ENCODE measurements at regions not wholly inside any gene's neighbourhood (a gene's known extent, or its start where the extent isn't known, plus 50 kb on each side); places are given as distances from the start of the nearest gene placed in this dataset.
A peak's percentile ranks its signal among the peaks of the same experiment; 100 is the strongest.
"Not testable (repeated sequence)": the region's sequence is repeated elsewhere in the genome, so short reads cannot be mapped to it uniquely, and the experiment has no call there.

- no peaks in the 10 kb centered on the region for H4K20me1 ChIP-seq (ENCODE audit: control insufficient read depth, insufficient read depth, low read length, poor library complexity, severe bottlenecking)
- DNase-seq = peak; percentile 34
- intact Hi-C loops (cut with micrococcal nuclease) = no loop called here
- H2AFZ ChIP-seq (ENCODE audit: insufficient read depth, low read depth, low read length, poor library complexity, severe bottlenecking) = no peak overlapping the region
- peaks cover 0 to 11% of the 10 kb centered on the region in 2 donors for H3K4me1 ChIP-seq (ENCODE audit: control insufficient read depth in 2 of 2, insufficient read depth in 2 of 2, low read length in 2 of 2)
- Mint-ChIP-seq H3K4me1 (peaks cover 7% of the 10 kb centered on the region), H3K9me3 (ENCODE audit: insufficient read depth) (no peaks in the 10 kb centered on the region), H3K27ac (peak overlapping the region; percentile 70), H3K4me3 (no peak overlapping the region), H3K27me3 (no peaks in the 10 kb centered on the region)
- ChIA-PET CTCF (no interaction called here), POLR2A (no interaction called here)
- H3K79me2 ChIP-seq (ENCODE audit: control insufficient read depth, insufficient read depth, low read length) = no peaks in the 10 kb centered on the region
- peaks cover 0 to 64% (median 24%) of the 10 kb centered on the region in 3 donors for H3K9me3 ChIP-seq (ENCODE audit: control extremely low read depth in 1 of 3, control insufficient read depth in 2 of 3, insufficient read depth in 1 of 3, low read length in 2 of 3)
- H3K27me3 ChIP-seq (replicated peaks in 1 of 4; ENCODE audit: control extremely low read depth in 1 of 4, control insufficient read depth in 3 of 4, insufficient read depth in 4 of 4, low read length in 3 of 4) = no peaks in the 10 kb centered on the region
- no peaks in the 10 kb centered on the region for H3K36me3 ChIP-seq (replicated peaks in 1 of 2; ENCODE audit: control extremely low read depth in 1 of 2, control insufficient read depth in 1 of 2, extremely low read depth in 1 of 2, insufficient read depth in 2 of 2, low read length in 1 of 2)
- no peak for ATAC-seq (ENCODE audit: low read depth)
- no peak overlapping the region for H3K4me2 ChIP-seq (replicated peaks; ENCODE audit: low read depth, low read length, poor library complexity, severe bottlenecking)
- peak overlapping the region; percentile 63 to 84 for H3K27ac ChIP-seq (ENCODE audit: low read length in 2 of 2)
- 57% methylated on average over 17 of the region's 20 CpGs for WGBS (ENCODE audit: insufficient coverage)
- no peak for TF ChIP-seq EZH2 (IDR thresholded peaks at IDR 0.05; ENCODE audit: borderline replicate concordance, insufficient read depth, low read depth, low read length, poor library complexity, severe bottlenecking)
- no peak for TF ChIP-seq CTCF (IDR thresholded peaks at IDR 0.05)
- no peak overlapping the region for H3K4me3 ChIP-seq (ENCODE audit: control extremely low read depth in 1 of 5, extremely low read depth in 1 of 5, insufficient read depth in 1 of 5, low read depth in 2 of 5, low read length in 4 of 5)
- no peak overlapping the region for H3K9ac ChIP-seq (ENCODE audit: low read length)
Observed at GRCh38 chr2:238776003-238776760, 71.7 kb upstream of the TWIST2 start.

GRCh38 chr2:238776761-238777046, 71.2 kb upstream of the TWIST2 start:
- 2% methylated on average over 8 of the region's 8 CpGs for WGBS (ENCODE audit: insufficient coverage)
- ATAC-seq (ENCODE audit: low read depth); H3K9me3 Mint-ChIP-seq (ENCODE audit: insufficient read depth); H3K4me3 Mint-ChIP-seq; H2AFZ ChIP-seq (ENCODE audit: insufficient read depth, low read depth, low read length, poor library complexity, severe bottlenecking); DNase-seq; H3K36me3 ChIP-seq (replicated peaks in 1 of 2; ENCODE audit: control extremely low read depth in 1 of 2, control insufficient read depth in 1 of 2, extremely low read depth in 1 of 2, insufficient read depth in 2 of 2, low read length in 1 of 2); H3K79me2 ChIP-seq (ENCODE audit: control insufficient read depth, insufficient read depth, low read length); H3K27me3 Mint-ChIP-seq; H3K4me3 ChIP-seq (ENCODE audit: control extremely low read depth in 1 of 5, extremely low read depth in 1 of 5, insufficient read depth in 1 of 5, low read depth in 2 of 5, low read length in 4 of 5); intact Hi-C loops (cut with micrococcal nuclease); H3K4me2 ChIP-seq (replicated peaks; ENCODE audit: low read depth, low read length, poor library complexity, severe bottlenecking); H3K27me3 ChIP-seq (replicated peaks in 1 of 4; ENCODE audit: control extremely low read depth in 1 of 4, control insufficient read depth in 3 of 4, insufficient read depth in 4 of 4, low read length in 3 of 4); H3K9ac ChIP-seq (ENCODE audit: low read length); H3K4me1 Mint-ChIP-seq; H4K20me1 ChIP-seq (ENCODE audit: control insufficient read depth, insufficient read depth, low read length, poor library complexity, severe bottlenecking); POLR2A ChIA-PET; H3K27ac Mint-ChIP-seq; CTCF ChIA-PET: not testable (repeated sequence)
- H3K9me3 ChIP-seq (ENCODE audit: control extremely low read depth in 1 of 3, control insufficient read depth in 2 of 3, insufficient read depth in 1 of 3, low read length in 2 of 3) = peaks cover 0 to 64% (median 24%) of the 10 kb centered on the region in 3 donors
- peaks cover 0 to 11% of the 10 kb centered on the region in 2 donors for H3K4me1 ChIP-seq (ENCODE audit: control insufficient read depth in 2 of 2, insufficient read depth in 2 of 2, low read length in 2 of 2)
- peak overlapping the region; percentile 63 to 84 for H3K27ac ChIP-seq (ENCODE audit: low read length in 2 of 2)

Data from B cell (primary cell).